Loucy (cell line): ENCODE measurements at regions not wholly inside any gene's neighbourhood (a gene's known extent, or its start where the extent isn't known, plus 50 kb on each side); places are given as distances from the start of the nearest gene placed in this dataset.

Experiments
- CTCF ChIP-seq: fragments of 200-600 bp; sonication (generic); conservative IDR thresholded peaks from 2 replicates; pipeline ENCODE4 v1.5.1; 2014; ENCODE audit warnings: mild to moderate bottlenecking, antibody characterized with exemption, low read length
- EZH2phosphoT487 ChIP-seq: fragments of 200-600 bp; IDR thresholded peaks from 2 replicates; pipeline ENCODE4 v1.6.1; 2018; ENCODE audit warnings: antibody characterized with exemption, mild to moderate bottlenecking, moderate library complexity, borderline replicate concordance

DNA sequence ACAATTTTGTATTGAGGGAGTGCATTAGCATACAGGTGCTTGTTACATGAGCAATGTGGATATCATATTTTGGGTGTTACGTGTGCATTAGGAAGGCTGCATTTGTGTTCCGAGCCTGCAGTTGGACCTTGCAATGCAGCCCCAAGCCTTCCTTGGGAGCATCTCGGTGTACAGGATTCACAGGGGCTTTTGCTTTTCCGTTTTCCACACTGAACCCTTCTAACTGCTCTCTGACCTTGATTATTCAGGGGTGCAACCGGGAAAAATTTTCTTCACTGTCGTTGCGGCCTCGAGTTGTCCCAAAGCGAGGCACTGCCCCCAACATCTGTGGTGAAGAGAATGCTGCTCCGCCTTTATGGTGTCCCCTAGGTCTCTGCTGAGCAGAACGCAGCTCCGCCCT lies 80.1 kb upstream of the PLEKHG4B start:
- TF ChIP-seq CTCF (no peak), EZH2phosphoT487 (no peak)
